ENCODE measurements at regions not wholly inside any gene's neighbourhood (a gene's known extent, or its start where the extent isn't known, plus 50 kb on each side); places are given as distances from the start of the nearest gene placed in this dataset.

GRCh38 chr5:9681706-9682105 lies 51.6 kb upstream of the TAS2R1 start:
- TF ChIP-seq POLR2AphosphoS5 (IDR thresholded peaks at IDR 0.05) (no peak), CTCF (IDR thresholded peaks at IDR 0.05 in 8 of 11, conservative IDR thresholded peaks at IDR 0.05 in 3 of 11) (no peak), POLR2A (IDR thresholded peaks at IDR 0.05) (no peak)
